GM06990 (cell line): ENCODE measurements at regions not wholly inside any gene's neighbourhood (a gene's known extent, or its start where the extent isn't known, plus 50 kb on each side); places are given as distances from the start of the nearest gene placed in this dataset.

Source experiments
- DNase-seq: peaks from one replicate; pipeline ENCODE4 v3.0.0-alpha.2; 2011; ENCODE audit not compliant: insufficient read length; ENCODE audit errors: extremely low read depth
- H3K27me3 ChIP-seq: replicated peaks from 2 replicates; pipeline ENCODE4 v1.6.0; 2011; ENCODE audit warnings: low read length; ENCODE audit not compliant: control insufficient read depth, insufficient read depth
- H3K36me3 ChIP-seq: 2 replicates; pipeline ENCODE4 v1.5.1; 2011; ENCODE audit warnings: low read length; ENCODE audit not compliant: control insufficient read depth, insufficient read depth
- H3K4me3 ChIP-seq: replicated peaks from 2 replicates; pipeline ENCODE4 v1.5.1; 2011; ENCODE audit warnings: low read depth, mild to moderate bottlenecking, control low read depth, low read length
- TF ChIP-seq, protein P1 (sequence below): IDR thresholded peaks from 2 replicates; pipeline ENCODE4 v1.5.1; 2011; ENCODE audit warnings: low read length, control low read depth, mild to moderate bottlenecking, inconsistent platforms; ENCODE audit not compliant: insufficient read depth, poor library complexity, severe bottlenecking

DNA sequence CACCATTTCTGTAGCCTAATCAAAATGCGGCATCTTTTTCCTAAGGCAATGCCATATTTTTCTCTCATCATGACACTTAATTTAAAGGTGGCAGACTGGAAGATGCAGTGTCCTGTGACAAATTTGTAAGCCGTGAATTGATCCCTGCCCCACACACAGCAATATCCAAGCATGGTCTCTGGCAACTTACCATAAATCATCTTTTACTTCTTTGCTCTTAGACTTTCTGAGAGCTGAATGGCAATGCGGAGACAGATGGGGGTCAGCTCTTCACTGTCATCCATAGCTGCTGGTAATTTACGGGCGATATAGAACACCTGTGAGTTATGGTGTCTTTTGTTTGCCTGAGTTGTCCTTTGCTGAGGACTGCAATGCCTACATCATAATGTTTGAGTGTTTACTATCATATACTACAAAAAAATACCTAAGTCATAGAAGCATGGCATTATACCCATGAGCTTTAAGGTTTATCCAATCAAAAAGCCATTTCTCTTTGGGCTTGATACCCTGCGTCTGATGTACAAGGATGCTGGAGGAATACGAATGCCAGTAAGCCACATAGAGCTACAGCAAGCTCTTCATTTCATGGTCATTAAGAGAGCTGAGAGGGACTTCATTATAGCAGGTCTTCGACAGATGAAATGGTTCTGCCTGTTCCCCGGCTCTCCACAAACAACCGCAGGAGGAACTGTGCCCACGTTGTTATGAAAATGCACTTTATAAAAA is 148.1 kb downstream of the TRIML1 start:
- TF ChIP-seq, protein P1, sequence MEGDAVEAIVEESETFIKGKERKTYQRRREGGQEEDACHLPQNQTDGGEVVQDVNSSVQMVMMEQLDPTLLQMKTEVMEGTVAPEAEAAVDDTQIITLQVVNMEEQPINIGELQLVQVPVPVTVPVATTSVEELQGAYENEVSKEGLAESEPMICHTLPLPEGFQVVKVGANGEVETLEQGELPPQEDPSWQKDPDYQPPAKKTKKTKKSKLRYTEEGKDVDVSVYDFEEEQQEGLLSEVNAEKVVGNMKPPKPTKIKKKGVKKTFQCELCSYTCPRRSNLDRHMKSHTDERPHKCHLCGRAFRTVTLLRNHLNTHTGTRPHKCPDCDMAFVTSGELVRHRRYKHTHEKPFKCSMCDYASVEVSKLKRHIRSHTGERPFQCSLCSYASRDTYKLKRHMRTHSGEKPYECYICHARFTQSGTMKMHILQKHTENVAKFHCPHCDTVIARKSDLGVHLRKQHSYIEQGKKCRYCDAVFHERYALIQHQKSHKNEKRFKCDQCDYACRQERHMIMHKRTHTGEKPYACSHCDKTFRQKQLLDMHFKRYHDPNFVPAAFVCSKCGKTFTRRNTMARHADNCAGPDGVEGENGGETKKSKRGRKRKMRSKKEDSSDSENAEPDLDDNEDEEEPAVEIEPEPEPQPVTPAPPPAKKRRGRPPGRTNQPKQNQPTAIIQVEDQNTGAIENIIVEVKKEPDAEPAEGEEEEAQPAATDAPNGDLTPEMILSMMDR: no peak
- Histone ChIP-seq H3K36me3 (no peaks in the 10 kb centered on the region), H3K4me3 (no peak overlapping the region), H3K27me3 (no peaks in the 10 kb centered on the region)
- DNase-seq: no peak

DNA sequence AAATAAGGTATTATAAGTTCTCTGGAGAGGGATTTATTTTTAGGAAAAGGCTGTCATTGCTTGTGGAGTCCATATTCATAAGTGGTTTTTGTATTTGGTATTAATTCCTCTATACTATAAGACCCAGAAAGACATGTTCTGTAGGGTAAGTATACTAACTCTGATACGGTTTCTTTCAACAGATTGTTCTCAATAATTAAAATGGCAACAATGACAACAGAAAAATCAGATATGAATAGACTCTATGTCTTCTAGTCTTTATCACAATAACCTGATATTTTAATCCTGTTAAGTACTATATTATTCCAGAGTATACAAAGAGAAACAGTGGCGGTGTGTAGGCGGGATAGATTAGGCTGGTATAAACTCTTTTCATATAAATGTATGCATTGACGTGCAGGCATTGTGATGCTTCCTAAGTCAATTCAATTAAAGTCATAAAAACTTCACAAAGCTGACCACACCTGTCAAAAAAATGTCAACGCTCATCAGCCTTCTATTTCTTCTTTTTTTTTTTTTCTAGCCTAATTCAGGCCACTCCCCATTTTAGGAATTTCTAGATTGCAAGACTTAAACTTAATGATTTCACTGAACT is 150.4 kb downstream of the TRIML1 start:
- Histone ChIP-seq H3K36me3 (no peaks in the 10 kb centered on the region), H3K4me3 (no peak overlapping the region), H3K27me3 (no peaks in the 10 kb centered on the region)
- TF ChIP-seq, protein P1: no peak
- DNase-seq: no peak

DNA sequence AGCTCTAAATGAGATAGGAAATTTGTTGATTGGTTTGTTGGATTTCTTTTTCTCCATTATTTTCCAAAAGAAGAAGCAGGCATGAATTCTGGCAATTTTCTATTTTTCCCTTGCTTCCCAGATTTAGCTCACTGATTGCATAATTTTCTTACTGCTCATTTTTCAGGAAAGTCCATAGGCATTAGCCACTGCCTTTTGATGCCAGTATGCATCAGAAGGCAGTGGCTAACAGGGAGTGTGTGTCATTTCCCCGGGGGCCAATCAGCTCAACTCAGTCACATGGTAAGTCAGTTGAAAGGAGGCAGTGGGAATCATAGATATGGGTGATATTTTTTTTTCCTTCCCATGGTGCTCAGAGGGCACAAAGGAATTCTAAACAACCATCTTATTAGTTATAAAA is 156.7 kb downstream of the TRIML1 start:
- TF ChIP-seq, protein P1: no peak
- no peaks in the 10 kb centered on the region for H3K27me3 ChIP-seq
- H3K36me3 ChIP-seq: no peaks in the 10 kb centered on the region
- no peak overlapping the region for H3K4me3 ChIP-seq
- no peak for DNase-seq

DNA sequence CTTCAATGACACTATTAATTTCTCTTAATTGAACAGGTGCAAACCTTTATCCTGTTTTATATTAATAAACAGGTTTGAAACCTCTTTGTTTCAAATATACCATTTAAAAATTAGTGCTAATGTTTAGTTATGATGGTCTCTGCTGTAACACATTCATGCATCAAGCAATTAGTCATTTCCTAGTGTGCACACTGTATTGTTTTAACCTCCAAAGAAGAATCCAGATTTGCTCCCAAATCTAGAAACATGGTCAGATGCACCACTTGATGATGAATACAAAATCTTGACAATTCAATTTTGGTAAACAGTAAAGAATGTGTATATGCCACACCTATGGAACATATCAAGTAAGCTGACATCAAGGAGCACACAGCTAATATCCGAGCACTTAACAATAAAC is 157.1 kb downstream of the TRIML1 start:
- H3K27me3 ChIP-seq: no peaks in the 10 kb centered on the region
- no peak for DNase-seq
- no peak overlapping the region for H3K4me3 ChIP-seq
- TF ChIP-seq, protein P1: no peak
- no peaks in the 10 kb centered on the region for H3K36me3 ChIP-seq

DNA sequence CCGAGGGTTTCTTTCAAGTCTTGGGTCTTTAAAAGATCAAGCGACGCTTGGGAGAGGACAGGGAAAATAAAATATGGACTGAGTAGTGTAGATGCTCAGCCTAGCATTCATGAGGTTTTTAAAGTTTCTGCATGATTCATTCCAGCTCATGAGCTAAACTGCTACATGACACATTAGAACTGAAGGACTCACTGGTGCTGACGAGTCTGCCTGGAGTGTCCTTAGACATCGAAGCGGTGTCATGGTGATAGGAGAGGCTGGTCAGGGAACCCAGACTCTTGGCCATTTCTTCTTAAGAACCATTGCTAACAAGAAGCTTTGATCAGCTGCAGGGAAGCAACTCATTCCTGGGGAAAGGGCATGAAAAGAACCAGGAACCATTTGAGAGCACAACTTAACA is 158.6 kb downstream of the TRIML1 start:
- H3K36me3 ChIP-seq: no peaks in the 10 kb centered on the region
- H3K27me3 ChIP-seq: no peaks in the 10 kb centered on the region
- TF ChIP-seq, protein P1: no peak
- DNase-seq: no peak
- no peak overlapping the region for H3K4me3 ChIP-seq

DNA sequence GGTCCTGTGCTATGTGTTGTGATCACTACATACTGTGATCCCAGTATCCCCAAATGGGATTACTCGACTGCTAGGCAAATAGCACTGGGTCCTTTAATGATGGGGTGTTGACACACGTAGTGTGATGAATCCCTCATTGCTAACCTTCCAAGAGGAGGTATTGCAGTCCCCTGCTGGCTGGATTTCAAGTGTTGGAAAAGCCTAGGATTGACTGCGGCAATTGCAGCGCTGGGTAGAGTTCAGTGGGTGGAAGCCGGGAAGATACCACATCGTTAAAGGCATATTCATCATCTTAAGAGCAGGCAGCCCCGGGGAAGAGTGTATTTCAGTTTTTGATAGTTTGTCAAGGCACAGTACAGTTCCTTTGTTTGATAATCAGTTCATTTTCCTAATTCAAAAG is 159.9 kb downstream of the TRIML1 start:
- TF ChIP-seq, protein P1: no peak
- no peak for DNase-seq
- no peak overlapping the region for H3K4me3 ChIP-seq
- H3K27me3 ChIP-seq: no peaks in the 10 kb centered on the region
- H3K36me3 ChIP-seq: no peaks in the 10 kb centered on the region
